ENCODE measurements at regions not wholly inside any gene's neighbourhood (a gene's known extent, or its start where the extent isn't known, plus 50 kb on each side); places are given as distances from the start of the nearest gene placed in this dataset.

DNA sequence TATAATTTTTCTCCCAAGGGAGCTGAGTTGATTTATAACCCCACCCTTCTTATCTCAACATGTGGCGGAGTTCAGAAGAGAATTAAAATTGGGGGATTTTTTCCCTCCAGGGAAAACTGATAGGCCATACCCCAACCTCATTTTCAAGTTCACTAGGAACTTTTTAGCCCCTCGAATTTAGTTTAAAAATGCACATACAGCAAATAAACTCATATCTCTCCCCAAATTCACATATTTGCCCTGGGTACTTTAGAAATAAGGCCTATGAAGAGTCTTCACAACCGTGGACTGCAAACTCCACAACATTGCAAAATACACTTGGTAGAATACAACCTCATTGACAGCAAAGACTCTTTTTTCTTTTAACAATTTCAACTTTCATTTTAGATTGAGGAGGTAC is 206.7 kb upstream of the LEF1 start:
- no peak overlapping the region for H3K27ac ChIP-seq (ENCODE audit: low read depth in 1 of 2, low read length in 2 of 2)
- no peak overlapping the region for H2AFZ ChIP-seq (ENCODE audit: insufficient read depth, low read depth, low read length, poor library complexity, severe bottlenecking)
- H3K27me3 ChIP-seq (ENCODE audit: control insufficient read depth in 2 of 2, insufficient read depth in 2 of 2, low read length in 2 of 2) = no peaks in the 10 kb centered on the region
- H3K9me3 ChIP-seq (replicated peaks in 1 of 2; ENCODE audit: control insufficient read depth in 1 of 2, insufficient read depth in 1 of 2, low read length in 2 of 2) = no peaks in the 10 kb centered on the region
- no peak for DNase-seq
- Mint-ChIP-seq H3K9me3 (peaks cover 0 to 2% (median 0%) of the 10 kb centered on the region in 7 donors), H3K36me3 (no peaks in the 10 kb centered on the region), H3K27me3 (ENCODE audit: low read depth in 3 of 3) (peaks cover 0 to 3% (median 2%) of the 10 kb centered on the region in 3 donors), H3K4me1 (no peaks in the 10 kb centered on the region), H3K27ac (no peak overlapping the region), H3K4me3 (no peak overlapping the region)
- WGBS (ENCODE audit: insufficient coverage) = no CpG with 5 or more reads among the region's 3 CpGs
- intact Hi-C loops (cut with micrococcal nuclease) = no loop called here
- no peaks in the 10 kb centered on the region for H3K36me3 ChIP-seq (replicated peaks in 1 of 2; ENCODE audit: control insufficient read depth in 1 of 2, insufficient read depth in 2 of 2, low read length in 2 of 2)
- no peak overlapping the region for H3K4me3 ChIP-seq (replicated peaks in 1 of 3; ENCODE audit: low read depth in 2 of 3, low read length in 3 of 3)
- TF ChIP-seq, protein P1, sequence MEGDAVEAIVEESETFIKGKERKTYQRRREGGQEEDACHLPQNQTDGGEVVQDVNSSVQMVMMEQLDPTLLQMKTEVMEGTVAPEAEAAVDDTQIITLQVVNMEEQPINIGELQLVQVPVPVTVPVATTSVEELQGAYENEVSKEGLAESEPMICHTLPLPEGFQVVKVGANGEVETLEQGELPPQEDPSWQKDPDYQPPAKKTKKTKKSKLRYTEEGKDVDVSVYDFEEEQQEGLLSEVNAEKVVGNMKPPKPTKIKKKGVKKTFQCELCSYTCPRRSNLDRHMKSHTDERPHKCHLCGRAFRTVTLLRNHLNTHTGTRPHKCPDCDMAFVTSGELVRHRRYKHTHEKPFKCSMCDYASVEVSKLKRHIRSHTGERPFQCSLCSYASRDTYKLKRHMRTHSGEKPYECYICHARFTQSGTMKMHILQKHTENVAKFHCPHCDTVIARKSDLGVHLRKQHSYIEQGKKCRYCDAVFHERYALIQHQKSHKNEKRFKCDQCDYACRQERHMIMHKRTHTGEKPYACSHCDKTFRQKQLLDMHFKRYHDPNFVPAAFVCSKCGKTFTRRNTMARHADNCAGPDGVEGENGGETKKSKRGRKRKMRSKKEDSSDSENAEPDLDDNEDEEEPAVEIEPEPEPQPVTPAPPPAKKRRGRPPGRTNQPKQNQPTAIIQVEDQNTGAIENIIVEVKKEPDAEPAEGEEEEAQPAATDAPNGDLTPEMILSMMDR (IDR thresholded peaks at IDR 0.05) = no peak
- H3K4me1 ChIP-seq (ENCODE audit: control insufficient read depth in 1 of 2, insufficient read depth in 2 of 2, low read length in 2 of 2) = no peaks in the 10 kb centered on the region
- no peak overlapping the region for H3K4me2 ChIP-seq (replicated peaks; ENCODE audit: extremely low read depth, low read length, poor library complexity, severe bottlenecking)
- H3K79me2 ChIP-seq (ENCODE audit: insufficient read depth, low read length) = no peaks in the 10 kb centered on the region
- no peak overlapping the region for H3K9ac ChIP-seq (ENCODE audit: insufficient read depth, low read length, poor library complexity, severe bottlenecking)
- no peaks in the 10 kb centered on the region for H4K20me1 ChIP-seq (ENCODE audit: insufficient read depth, low read length)

DNA sequence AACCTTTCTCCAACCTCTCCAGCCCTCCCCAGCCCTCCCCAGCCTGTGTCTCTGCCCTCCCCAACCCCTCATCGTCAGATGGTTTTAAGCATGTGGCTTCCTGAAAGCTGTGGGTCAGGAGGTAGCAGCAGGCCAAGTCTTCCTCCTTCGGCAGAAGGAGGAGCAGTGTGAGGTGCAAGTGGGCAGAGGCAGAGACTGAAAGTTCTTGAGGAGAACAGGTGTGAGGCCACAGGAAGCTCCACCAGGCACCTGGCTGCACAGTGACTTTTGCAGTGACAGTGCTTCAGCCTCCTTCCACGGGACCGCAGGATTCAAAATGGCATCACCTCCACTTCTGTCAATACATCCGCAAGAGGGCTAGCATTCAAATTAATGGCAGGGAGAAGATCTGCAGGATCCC is 203.9 kb upstream of the LEF1 start:
- Histone ChIP-seq H3K79me2 (ENCODE audit: insufficient read depth, low read length) (no peaks in the 10 kb centered on the region), H3K36me3 (replicated peaks in 1 of 2; ENCODE audit: control insufficient read depth in 1 of 2, insufficient read depth in 2 of 2, low read length in 2 of 2) (no peaks in the 10 kb centered on the region), H3K27ac (ENCODE audit: low read depth in 1 of 2, low read length in 2 of 2) (no peak overlapping the region), H3K9ac (ENCODE audit: insufficient read depth, low read length, poor library complexity, severe bottlenecking) (no peak overlapping the region), H3K9me3 (replicated peaks in 1 of 2; ENCODE audit: control insufficient read depth in 1 of 2, insufficient read depth in 1 of 2, low read length in 2 of 2) (no peaks in the 10 kb centered on the region), H3K4me1 (ENCODE audit: control insufficient read depth in 1 of 2, insufficient read depth in 2 of 2, low read length in 2 of 2) (no peaks in the 10 kb centered on the region), H4K20me1 (ENCODE audit: insufficient read depth, low read length) (no peaks in the 10 kb centered on the region), H3K27me3 (ENCODE audit: control insufficient read depth in 2 of 2, insufficient read depth in 2 of 2, low read length in 2 of 2) (no peaks in the 10 kb centered on the region), H3K4me2 (replicated peaks; ENCODE audit: extremely low read depth, low read length, poor library complexity, severe bottlenecking) (no peak overlapping the region), H2AFZ (ENCODE audit: insufficient read depth, low read depth, low read length, poor library complexity, severe bottlenecking) (no peak overlapping the region), H3K4me3 (replicated peaks in 1 of 3; ENCODE audit: low read depth in 2 of 3, low read length in 3 of 3) (no peak overlapping the region)
- H3K27ac Mint-ChIP-seq = no peak overlapping the region
- no peaks in the 10 kb centered on the region for H3K4me1 Mint-ChIP-seq
- intact Hi-C loops (cut with micrococcal nuclease) = no loop called here
- no peak overlapping the region for H3K4me3 Mint-ChIP-seq
- H3K27me3 Mint-ChIP-seq (ENCODE audit: low read depth in 3 of 3) = peaks cover 0 to 4% (median 1%) of the 10 kb centered on the region in 3 donors
- H3K36me3 Mint-ChIP-seq = no peaks in the 10 kb centered on the region
- peaks cover 0 to 2% (median 0%) of the 10 kb centered on the region in 7 donors for H3K9me3 Mint-ChIP-seq
- TF ChIP-seq, protein P1 (IDR thresholded peaks at IDR 0.05) = no peak
- no peak for DNase-seq
- WGBS (ENCODE audit: insufficient coverage) = 0% methylated on average over 1 of the region's 5 CpGs
